A673 (cell line): ENCODE measurements at regions not wholly inside any gene's neighbourhood (a gene's known extent, or its start where the extent isn't known, plus 50 kb on each side); places are given as distances from the start of the nearest gene placed in this dataset.

ENCODE experiments used
- BruUV-seq: library from RNA; stranded (reverse); fragments of 400-500 nt; replicated peaks from 2 replicates; lab custom pipeline; 2021; lab: Mats Ljungman, UMichigan
- CTCF ChIA-PET: fragments of 300-600 bp; sonication (Branson Sonifier 250); formaldehyde crosslinking; loops from one replicate; lab custom pipeline; 2022; ENCODE audit warnings: antibody characterized with exemption; lab: Charles Lee
- POLR2A ChIA-PET: fragments of 300-600 bp; sonication (Branson Sonifier 250); formaldehyde crosslinking; loops from one replicate; lab custom pipeline; 2022; ENCODE audit warnings: antibody characterized with exemption; ENCODE audit not compliant: low non-redundant PET; lab: Charles Lee
- DNase-seq: peaks from one replicate; pipeline ENCODE4 v3.0.0-alpha.2; 2015; ENCODE audit warnings: low spot score
- H3K27ac ChIP-seq: fragments of 200-600 bp; sonication (generic); 2 replicates; pipeline ENCODE4 v1.5.1; 2016; ENCODE audit warnings: mixed run types, low read depth, mild to moderate bottlenecking, mixed read lengths, antibody characterized with exemption, low read length; ENCODE audit not compliant: poor library complexity, severe bottlenecking
- H3K27me3 ChIP-seq: fragments of 200-600 bp; sonication (generic); replicated peaks from 2 replicates; pipeline ENCODE4 v1.6.1; 2017; ENCODE audit warnings: mixed run types, low read depth, mild to moderate bottlenecking, mixed read lengths, antibody characterized with exemption, low read length; ENCODE audit not compliant: insufficient read depth, poor library complexity
- H3K36me3 ChIP-seq: fragments of 200-600 bp; sonication (generic); 2 replicates; pipeline ENCODE4 v1.6.1; 2016; ENCODE audit warnings: mixed run types, mild to moderate bottlenecking, mixed read lengths, antibody characterized with exemption, low read length; ENCODE audit not compliant: insufficient read depth, poor library complexity, severe bottlenecking
- H3K4me1 ChIP-seq: fragments of 200-600 bp; sonication (generic); 2 replicates; pipeline ENCODE4 v1.6.1; 2017; ENCODE audit warnings: mixed run types, mild to moderate bottlenecking, mixed read lengths, antibody characterized with exemption, low read length; ENCODE audit not compliant: insufficient read depth, poor library complexity, severe bottlenecking
- H3K4me3 ChIP-seq: fragments of 200-600 bp; sonication (generic); 2 replicates; pipeline ENCODE4 v1.5.1; 2016; ENCODE audit warnings: low read depth, mixed run types, mild to moderate bottlenecking, mixed read lengths, low read length; ENCODE audit not compliant: poor library complexity, severe bottlenecking
- H3K9me3 ChIP-seq: fragments of 200-600 bp; sonication (generic); 2 replicates; pipeline ENCODE4 v1.6.1; 2016; ENCODE audit warnings: mixed run types, low read depth, mild to moderate bottlenecking, mixed read lengths, antibody characterized with exemption, low read length; ENCODE audit not compliant: poor library complexity, severe bottlenecking
- CTCF ChIP-seq: fragments of 300-800, 200-600 bp; sonication (generic); conservative IDR thresholded peaks from 2 replicates; pipeline ENCODE4 v1.5.1; 2017; ENCODE audit warnings: low read depth, mild to moderate bottlenecking, antibody characterized with exemption, low read length, moderate library complexity, mixed read lengths
- EZH2 ChIP-seq: fragments of 200-600 bp; sonication (generic); IDR thresholded peaks from 2 replicates; pipeline ENCODE4 v1.6.1; 2017; ENCODE audit warnings: borderline replicate concordance, low read depth, mild to moderate bottlenecking, mixed read lengths, antibody characterized with exemption, low read length; ENCODE audit not compliant: poor library complexity, severe bottlenecking
- intact Hi-C: fragments of 100-400 bp; cut with micrococcal nuclease; formaldehyde crosslinking; loops from one replicate; pipeline ENCODE4 v1.10.0; 2022; ENCODE audit not compliant: unreplicated experiment

- no TSS peak for BruUV-seq
- CTCF ChIA-PET: no interaction called here
- Histone ChIP-seq H3K27ac (no peak overlapping the region), H3K27me3 (no peaks in the 10 kb centered on the region), H3K9me3 (no peaks in the 10 kb centered on the region), H3K36me3 (no peaks in the 10 kb centered on the region), H3K4me3 (no peak overlapping the region), H3K4me1 (no peaks in the 10 kb centered on the region)
- intact Hi-C loops: no loop called here
- TF ChIP-seq EZH2 (no peak), CTCF (no peak)
- POLR2A ChIA-PET: no interaction called here
- no peak for DNase-seq
Observed at GRCh38 chr11:104661901-104662300, 236.4 kb downstream of the CASP12 start.

GRCh38 chr11:104661471-104661870, 236.8 kb downstream of the CASP12 start:
- intact Hi-C loops: no loop called here
- Histone ChIP-seq H3K27me3 (no peaks in the 10 kb centered on the region), H3K27ac (no peak overlapping the region), H3K4me1 (no peaks in the 10 kb centered on the region), H3K36me3 (no peaks in the 10 kb centered on the region), H3K9me3 (no peaks in the 10 kb centered on the region), H3K4me3 (no peak overlapping the region)
- no peak for DNase-seq
- TF ChIP-seq EZH2 (no peak), CTCF (no peak)
- ChIA-PET CTCF (no interaction called here), POLR2A (no interaction called here)
- BruUV-seq: no TSS peak

- Histone ChIP-seq H3K4me3 (no peak overlapping the region), H3K27ac (no peak overlapping the region), H3K36me3 (no peaks in the 10 kb centered on the region), H3K27me3 (no peaks in the 10 kb centered on the region), H3K4me1 (no peaks in the 10 kb centered on the region), H3K9me3 (no peaks in the 10 kb centered on the region)
- no TSS peak for BruUV-seq
- intact Hi-C loops: no loop called here
- TF ChIP-seq CTCF (no peak), EZH2 (no peak)
- no peak for DNase-seq
- CTCF ChIA-PET: no interaction called here
- POLR2A ChIA-PET: interaction anchor here (0.6 kb wide), 1 partner anchor 20 kb away, joined by 5 read pairs; no protein-coding TSS in a partner anchor
Observed at GRCh38 chr11:104658177-104658576, 240.1 kb downstream of the CASP12 start.
